ENCODE measurements at regions not wholly inside any gene's neighbourhood (a gene's known extent, or its start where the extent isn't known, plus 50 kb on each side); places are given as distances from the start of the nearest gene placed in this dataset.

- ChIA-PET CTCF (no interaction called here), POLR2A (no interaction called here)
- no peak for TF ChIP-seq CTCF (IDR thresholded peaks at IDR 0.05; ENCODE audit: insufficient read depth, low read depth, low read length)
- Histone ChIP-seq H3K4me3 (ENCODE audit: low read depth, low read length) (no peak overlapping the region), H3K27me3 (ENCODE audit: control insufficient read depth, insufficient read depth, low read length) (no peaks in the 10 kb centered on the region), H3K36me3 (ENCODE audit: control insufficient read depth, insufficient read depth, low read length) (no peaks in the 10 kb centered on the region)
- DNase-seq (ENCODE audit: low read depth): no peak
These were observed 205.4 kb upstream of the CARD18 start for GRCh38 chr11:105344938-105345337.

- DNase-seq (ENCODE audit: low read depth): no peak
- POLR2A ChIA-PET: no interaction called here
These were observed 194.6 kb upstream of the CARD18 start for GRCh38 chr11:105334025-105334714.

GRCh38 chr11:105333153-105333552, 193.6 kb upstream of the CARD18 start:
- no peak for DNase-seq (ENCODE audit: low read depth)
- no peaks in the 10 kb centered on the region for H3K27me3 ChIP-seq (ENCODE audit: control insufficient read depth, insufficient read depth, low read length)
- CTCF ChIA-PET: no interaction called here

More at GRCh38 chr11:105334025-105334714, 194.6 kb upstream of the CARD18 start:
- CTCF ChIA-PET: interaction anchor here (0.6 kb wide), 1 partner anchor 76 kb away, joined by 3 read pairs; no protein-coding TSS in a partner anchor
- Histone ChIP-seq H3K27me3 (ENCODE audit: control insufficient read depth, insufficient read depth, low read length) (no peaks in the 10 kb centered on the region), H3K36me3 (ENCODE audit: control insufficient read depth, insufficient read depth, low read length) (no peaks in the 10 kb centered on the region), H3K4me3 (ENCODE audit: low read depth, low read length) (no peak overlapping the region)
- TF ChIP-seq CTCF (IDR thresholded peaks at IDR 0.05; ENCODE audit: insufficient read depth, low read depth, low read length): no peak

GRCh38 chr11:105332171-105332570, 192.6 kb upstream of the CARD18 start:
- CTCF ChIA-PET: no interaction called here
- Histone ChIP-seq H3K4me3 (ENCODE audit: low read depth, low read length) (no peak overlapping the region), H3K27me3 (ENCODE audit: control insufficient read depth, insufficient read depth, low read length) (no peaks in the 10 kb centered on the region), H3K36me3 (ENCODE audit: control insufficient read depth, insufficient read depth, low read length) (no peaks in the 10 kb centered on the region)
- POLR2A ChIA-PET: no interaction called here
- no peak for TF ChIP-seq CTCF (IDR thresholded peaks at IDR 0.05; ENCODE audit: insufficient read depth, low read depth, low read length)
- no peak for DNase-seq (ENCODE audit: low read depth)

More at GRCh38 chr11:105333153-105333552, 193.6 kb upstream of the CARD18 start:
- TF ChIP-seq CTCF (IDR thresholded peaks at IDR 0.05; ENCODE audit: insufficient read depth, low read depth, low read length): no peak
- Histone ChIP-seq H3K36me3 (ENCODE audit: control insufficient read depth, insufficient read depth, low read length) (no peaks in the 10 kb centered on the region), H3K4me3 (ENCODE audit: low read depth, low read length) (no peak overlapping the region)
- POLR2A ChIA-PET: no interaction called here

- no peak for TF ChIP-seq CTCF (IDR thresholded peaks at IDR 0.05; ENCODE audit: insufficient read depth, low read depth, low read length)
- no peak overlapping the region for H3K4me3 ChIP-seq (ENCODE audit: low read depth, low read length)
These were observed 188.5 kb upstream of the CARD18 start for GRCh38 chr11:105328061-105328460.

More at GRCh38 chr11:105328061-105328460, 188.5 kb upstream of the CARD18 start:
- POLR2A ChIA-PET: interaction anchor here (0.7 kb wide), 1 partner anchor 410 kb away, joined by 3 read pairs; no protein-coding TSS in a partner anchor
- no peak for DNase-seq (ENCODE audit: low read depth)
- H3K27me3 ChIP-seq (ENCODE audit: control insufficient read depth, insufficient read depth, low read length): no peaks in the 10 kb centered on the region
- CTCF ChIA-PET: interaction anchor here (1.3 kb wide), 1 partner anchor 11 kb away, joined by 6 read pairs; no protein-coding TSS in a partner anchor
- no peaks in the 10 kb centered on the region for H3K36me3 ChIP-seq (ENCODE audit: control insufficient read depth, insufficient read depth, low read length)

All from BJ (cell line).